ENCODE measurements at regions not wholly inside any gene's neighbourhood (a gene's known extent, or its start where the extent isn't known, plus 50 kb on each side); places are given as distances from the start of the nearest gene placed in this dataset.
A peak's percentile ranks its signal among the peaks of the same experiment; 100 is the strongest.

- Histone ChIP-seq H3K9me3 (ENCODE audit: control insufficient read depth in 2 of 2, insufficient read depth in 1 of 2, low read length in 1 of 2) (no peaks in the 10 kb centered on the region), H3K4me3 (ENCODE audit: low read length in 2 of 2) (no peak overlapping the region), H3K36me3 (ENCODE audit: control insufficient read depth in 2 of 2, insufficient read depth in 2 of 2, low read length in 1 of 2) (no peaks in the 10 kb centered on the region), H3K27me3 (ENCODE audit: control insufficient read depth in 2 of 2, insufficient read depth in 1 of 2, low read length in 1 of 2) (no peaks in the 10 kb centered on the region), H3K27ac (ENCODE audit: low read depth in 1 of 2, low read length in 1 of 2) (no peak overlapping the region), H3K4me1 (ENCODE audit: control insufficient read depth in 2 of 2, insufficient read depth in 2 of 2, low read length in 2 of 2) (no peaks in the 10 kb centered on the region)
- 98% methylated on average over 4 of the region's 4 CpGs for WGBS
- DNase-seq (ENCODE audit: low read depth in 6 of 9, low spot score in 9 of 9), result no peak
Observed at GRCh38 chr2:7971841-7972240, 710.0 kb upstream of the ID2 start.

- Histone ChIP-seq H3K36me3 (ENCODE audit: control insufficient read depth in 2 of 2, insufficient read depth in 2 of 2, low read length in 1 of 2) (no peaks in the 10 kb centered on the region), H3K9me3 (ENCODE audit: control insufficient read depth in 2 of 2, insufficient read depth in 1 of 2, low read length in 1 of 2) (no peaks in the 10 kb centered on the region), H3K4me3 (ENCODE audit: low read length in 2 of 2) (no peak overlapping the region), H3K4me1 (ENCODE audit: control insufficient read depth in 2 of 2, insufficient read depth in 2 of 2, low read length in 2 of 2) (no peaks in the 10 kb centered on the region), H3K27me3 (ENCODE audit: control insufficient read depth in 2 of 2, insufficient read depth in 1 of 2, low read length in 1 of 2) (no peaks in the 10 kb centered on the region), H3K27ac (ENCODE audit: low read depth in 1 of 2, low read length in 1 of 2) (no peak overlapping the region)
- WGBS, result 99% methylated on average over 7 of the region's 7 CpGs
- DNase-seq (ENCODE audit: low read depth in 6 of 9, low spot score in 9 of 9), result no peak
Observed at GRCh38 chr2:7972670-7973069, 709.2 kb upstream of the ID2 start.

DNA sequence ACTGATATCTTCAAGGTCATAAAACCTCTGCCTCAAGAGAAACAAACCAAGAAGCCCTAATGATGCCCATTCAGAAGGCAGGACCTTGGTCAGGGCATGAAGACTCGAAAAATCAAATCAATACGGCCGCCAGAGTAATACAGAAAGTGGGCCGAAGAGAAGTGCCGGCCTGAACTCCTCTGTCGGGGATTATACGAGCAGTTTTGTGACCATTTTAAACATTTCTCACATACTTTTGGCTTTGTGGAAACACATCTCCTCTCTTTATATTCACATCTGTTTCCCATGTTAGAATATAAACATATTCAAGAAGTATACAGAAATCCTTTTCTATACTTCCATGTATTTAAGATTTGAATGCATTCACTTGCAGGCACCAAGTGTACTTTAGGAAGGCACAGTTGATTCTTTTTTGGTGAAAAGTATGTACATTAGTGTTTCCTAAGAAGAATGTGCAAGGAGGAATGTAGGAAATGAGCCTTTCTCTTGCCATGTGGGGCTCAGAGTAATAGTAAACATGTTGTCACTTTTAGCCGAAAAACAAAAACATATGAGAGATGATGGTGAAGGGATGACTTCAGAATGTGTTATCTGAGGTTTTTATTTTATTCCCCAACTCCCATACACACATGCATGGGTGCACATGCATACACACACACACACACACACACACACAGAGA, 707.9 kb upstream of the ID2 start:
- WGBS, result 97% methylated on average over 8 of the region's 8 CpGs
- peaks cover 0 to 5% of the 10 kb centered on the region in 2 donors for H3K4me1 ChIP-seq (ENCODE audit: control insufficient read depth in 2 of 2, insufficient read depth in 2 of 2, low read length in 2 of 2)

DNA sequence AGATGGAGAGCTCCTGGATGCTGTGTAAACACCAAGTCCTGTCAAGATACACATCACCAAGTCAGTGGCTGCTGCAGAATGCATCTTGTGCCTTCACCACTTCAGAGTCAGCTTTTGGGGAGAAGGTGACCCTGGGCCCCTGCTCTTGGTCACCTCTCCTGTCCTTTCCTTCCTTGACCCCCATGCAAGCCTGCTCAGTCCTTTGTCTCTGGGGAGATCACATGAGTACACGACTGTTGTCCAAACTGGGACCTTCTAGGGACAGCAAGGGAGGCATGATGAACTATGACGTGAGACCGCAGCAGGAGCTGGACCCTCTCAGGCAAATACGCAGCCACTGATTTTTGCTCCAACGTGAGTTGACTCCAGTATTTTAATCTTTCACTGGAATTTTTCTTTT, 706.9 kb upstream of the ID2 start:
- Histone ChIP-seq H3K4me3 (ENCODE audit: low read length in 2 of 2) (no peak overlapping the region), H3K36me3 (ENCODE audit: control insufficient read depth in 2 of 2, insufficient read depth in 2 of 2, low read length in 1 of 2) (no peaks in the 10 kb centered on the region), H3K27ac (ENCODE audit: low read depth in 1 of 2, low read length in 1 of 2) (no peak overlapping the region), H3K4me1 (ENCODE audit: control insufficient read depth in 2 of 2, insufficient read depth in 2 of 2, low read length in 2 of 2) (peaks cover 0 to 5% of the 10 kb centered on the region in 2 donors), H3K27me3 (ENCODE audit: control insufficient read depth in 2 of 2, insufficient read depth in 1 of 2, low read length in 1 of 2) (no peaks in the 10 kb centered on the region), H3K9me3 (ENCODE audit: control insufficient read depth in 2 of 2, insufficient read depth in 1 of 2, low read length in 1 of 2) (no peaks in the 10 kb centered on the region)
- no peak for DNase-seq (ENCODE audit: low read depth in 6 of 9, low spot score in 9 of 9)
- 98% methylated on average over 5 of the region's 5 CpGs for WGBS

More for the DNA sequence above, 707.9 kb upstream of the ID2 start:
- Histone ChIP-seq H3K27ac (ENCODE audit: low read depth in 1 of 2, low read length in 1 of 2) (no peak overlapping the region), H3K9me3 (ENCODE audit: control insufficient read depth in 2 of 2, insufficient read depth in 1 of 2, low read length in 1 of 2) (no peaks in the 10 kb centered on the region), H3K36me3 (ENCODE audit: control insufficient read depth in 2 of 2, insufficient read depth in 2 of 2, low read length in 1 of 2) (no peaks in the 10 kb centered on the region), H3K4me3 (ENCODE audit: low read length in 2 of 2) (no peak overlapping the region), H3K27me3 (ENCODE audit: control insufficient read depth in 2 of 2, insufficient read depth in 1 of 2, low read length in 1 of 2) (no peaks in the 10 kb centered on the region)
- DNase-seq (ENCODE audit: low read depth in 6 of 9, low spot score in 9 of 9), result no peak

DNA sequence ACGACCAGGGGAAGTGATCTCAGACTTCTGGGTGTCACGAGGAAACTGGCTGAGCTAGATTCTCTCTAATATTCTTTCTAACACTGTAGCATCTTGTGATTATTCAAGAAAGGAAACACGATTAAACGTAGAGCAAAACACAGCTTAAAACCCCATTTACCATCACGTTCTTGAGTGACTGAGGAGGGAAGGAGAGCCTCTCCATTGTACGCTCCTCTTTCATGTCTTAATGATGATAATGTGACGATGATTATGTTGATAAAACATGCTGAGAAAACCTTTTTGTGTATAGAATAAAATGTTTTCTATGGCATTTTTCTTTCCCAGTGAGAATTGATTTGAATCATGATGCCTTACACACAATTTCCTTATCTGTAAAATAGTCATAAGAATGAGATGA, 705.6 kb upstream of the ID2 start:
- Histone ChIP-seq H3K4me1 (ENCODE audit: control insufficient read depth in 2 of 2, insufficient read depth in 2 of 2, low read length in 2 of 2) (peaks cover 0 to 5% of the 10 kb centered on the region in 2 donors), H3K36me3 (ENCODE audit: control insufficient read depth in 2 of 2, insufficient read depth in 2 of 2, low read length in 1 of 2) (no peaks in the 10 kb centered on the region), H3K9me3 (ENCODE audit: control insufficient read depth in 2 of 2, insufficient read depth in 1 of 2, low read length in 1 of 2) (no peaks in the 10 kb centered on the region), H3K4me3 (ENCODE audit: low read length in 2 of 2) (no peak overlapping the region), H3K27ac (ENCODE audit: low read depth in 1 of 2, low read length in 1 of 2) (no peak overlapping the region), H3K27me3 (ENCODE audit: control insufficient read depth in 2 of 2, insufficient read depth in 1 of 2, low read length in 1 of 2) (no peaks in the 10 kb centered on the region)
- WGBS, result 94% methylated on average over 7 of the region's 7 CpGs
- no peak for DNase-seq (ENCODE audit: low read depth in 6 of 9, low spot score in 9 of 9)

- H3K27ac ChIP-seq (ENCODE audit: low read depth in 1 of 2, low read length in 1 of 2), result no peak overlapping the region
- peak in 1 of 9 donors; percentile 7 for DNase-seq (ENCODE audit: low read depth in 6 of 9, low spot score in 9 of 9)
- no peaks in the 10 kb centered on the region for H3K36me3 ChIP-seq (ENCODE audit: control insufficient read depth in 2 of 2, insufficient read depth in 2 of 2, low read length in 1 of 2)
- H3K27me3 ChIP-seq (ENCODE audit: control insufficient read depth in 2 of 2, insufficient read depth in 1 of 2, low read length in 1 of 2), result no peaks in the 10 kb centered on the region
- no peak overlapping the region for H3K4me3 ChIP-seq (ENCODE audit: low read length in 2 of 2)
- no peaks in the 10 kb centered on the region for H3K9me3 ChIP-seq (ENCODE audit: control insufficient read depth in 2 of 2, insufficient read depth in 1 of 2, low read length in 1 of 2)
- H3K4me1 ChIP-seq (ENCODE audit: control insufficient read depth in 2 of 2, insufficient read depth in 2 of 2, low read length in 2 of 2), result peaks cover 0 to 5% of the 10 kb centered on the region in 2 donors
- 79% methylated on average over 8 of the region's 8 CpGs for WGBS
Observed at GRCh38 chr2:7977981-7978380, 703.9 kb upstream of the ID2 start.

DNA sequence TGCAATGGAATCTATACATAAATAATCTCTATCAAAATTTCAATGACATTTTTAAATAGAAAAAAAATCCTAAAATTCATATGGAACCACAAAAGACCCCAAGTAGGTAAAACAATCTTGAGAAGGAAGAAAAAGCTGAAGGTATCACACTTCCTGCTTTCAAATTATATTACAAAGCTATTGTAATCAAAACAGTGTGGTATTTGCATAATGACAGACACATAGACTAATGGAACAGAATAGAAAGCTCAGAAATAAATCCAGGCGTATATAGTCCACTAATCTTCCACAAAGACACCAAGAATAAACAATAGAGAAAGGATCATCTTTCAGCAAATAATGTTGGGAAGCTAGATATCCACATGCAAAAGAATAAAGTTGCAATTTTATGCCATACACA, 699.8 kb upstream of the ID2 start:
- WGBS, result 97% methylated on average over 1 of the region's 1 CpG
- Histone ChIP-seq H3K4me1 (ENCODE audit: control insufficient read depth in 2 of 2, insufficient read depth in 2 of 2, low read length in 2 of 2) (peaks cover 3 to 5% of the 10 kb centered on the region in 2 donors), H3K36me3 (ENCODE audit: control insufficient read depth in 2 of 2, insufficient read depth in 2 of 2, low read length in 1 of 2) (no peaks in the 10 kb centered on the region), H3K9me3 (ENCODE audit: control insufficient read depth in 2 of 2, insufficient read depth in 1 of 2, low read length in 1 of 2) (no peaks in the 10 kb centered on the region), H3K4me3 (ENCODE audit: low read length in 2 of 2) (no peak overlapping the region), H3K27ac (ENCODE audit: low read depth in 1 of 2, low read length in 1 of 2) (no peak overlapping the region), H3K27me3 (ENCODE audit: control insufficient read depth in 2 of 2, insufficient read depth in 1 of 2, low read length in 1 of 2) (no peaks in the 10 kb centered on the region)
- no peak for DNase-seq (ENCODE audit: low read depth in 6 of 9, low spot score in 9 of 9)

DNA sequence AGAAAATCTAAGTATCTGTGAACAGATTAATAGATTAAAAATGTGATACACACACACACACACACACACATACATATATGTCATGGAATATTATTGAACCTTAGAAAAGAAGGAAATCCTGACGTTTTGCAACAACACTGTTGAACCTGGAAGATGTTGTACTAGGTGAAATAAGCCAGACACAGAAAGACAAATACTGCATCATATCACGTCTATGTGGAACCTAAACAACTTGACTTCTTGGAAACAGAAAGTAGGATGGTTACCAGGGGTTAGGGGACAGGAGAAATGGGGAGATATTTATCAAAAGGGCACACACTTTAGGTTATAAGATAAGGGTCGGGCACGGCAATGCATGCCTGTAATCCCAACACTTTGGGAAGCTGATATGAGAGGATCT, 698.4 kb upstream of the ID2 start:
- no peaks in the 10 kb centered on the region for H3K27me3 ChIP-seq (ENCODE audit: control insufficient read depth in 2 of 2, insufficient read depth in 1 of 2, low read length in 1 of 2)
- 96% methylated on average over 4 of the region's 4 CpGs for WGBS
- H3K27ac ChIP-seq (ENCODE audit: low read depth in 1 of 2, low read length in 1 of 2), result no peak overlapping the region
- no peak overlapping the region for H3K4me3 ChIP-seq (ENCODE audit: low read length in 2 of 2)
- DNase-seq (ENCODE audit: low read depth in 6 of 9, low spot score in 9 of 9), result no peak
- H3K9me3 ChIP-seq (ENCODE audit: control insufficient read depth in 2 of 2, insufficient read depth in 1 of 2, low read length in 1 of 2), result no peaks in the 10 kb centered on the region
- no peaks in the 10 kb centered on the region for H3K36me3 ChIP-seq (ENCODE audit: control insufficient read depth in 2 of 2, insufficient read depth in 2 of 2, low read length in 1 of 2)
- H3K4me1 ChIP-seq (ENCODE audit: control insufficient read depth in 2 of 2, insufficient read depth in 2 of 2, low read length in 2 of 2), result peaks cover under 1 to 3% of the 10 kb centered on the region in 2 donors

GRCh38 chr2:7983912-7984311, 697.9 kb upstream of the ID2 start:
- Histone ChIP-seq H3K4me3 (ENCODE audit: low read length in 2 of 2) (no peak overlapping the region), H3K4me1 (ENCODE audit: control insufficient read depth in 2 of 2, insufficient read depth in 2 of 2, low read length in 2 of 2) (peaks cover 0 to 3% of the 10 kb centered on the region in 2 donors), H3K36me3 (ENCODE audit: control insufficient read depth in 2 of 2, insufficient read depth in 2 of 2, low read length in 1 of 2) (no peaks in the 10 kb centered on the region), H3K9me3 (ENCODE audit: control insufficient read depth in 2 of 2, insufficient read depth in 1 of 2, low read length in 1 of 2) (no peaks in the 10 kb centered on the region), H3K27ac (ENCODE audit: low read depth in 1 of 2, low read length in 1 of 2) (no peak overlapping the region), H3K27me3 (ENCODE audit: control insufficient read depth in 2 of 2, insufficient read depth in 1 of 2, low read length in 1 of 2) (no peaks in the 10 kb centered on the region)
- DNase-seq (ENCODE audit: low read depth in 6 of 9, low spot score in 9 of 9), result no peak
- 98% methylated on average over 2 of the region's 2 CpGs for WGBS
